ENCODE measurements at regions not wholly inside any gene's neighbourhood (a gene's known extent, or its start where the extent isn't known, plus 50 kb on each side); places are given as distances from the start of the nearest gene placed in this dataset.

GRCh38 chr2:66017763-66018162, 417.2 kb upstream of the MEIS1 start:
- Histone ChIP-seq H3K4me3 (no peak overlapping the region), H3K4me1 (no peaks in the 10 kb centered on the region), H3K27me3 (no peaks in the 10 kb centered on the region), H3K36me3 (ENCODE audit: low read depth, missing control alignments) (no peaks in the 10 kb centered on the region), H3K9me3 (no peaks in the 10 kb centered on the region), H3K27ac (no peak overlapping the region)
- no peak for DNase-seq
- 82 to 100% methylated on average over 2 of the region's 2 CpGs for WGBS, 2 donors
- intact Hi-C loops (cut with DNase I; ENCODE audit: low total_unique reads): no loop called here
- TF ChIP-seq CTCF (IDR thresholded peaks at IDR 0.05) (no peak), POLR2A (IDR thresholded peaks at IDR 0.05) (no peak)

DNA sequence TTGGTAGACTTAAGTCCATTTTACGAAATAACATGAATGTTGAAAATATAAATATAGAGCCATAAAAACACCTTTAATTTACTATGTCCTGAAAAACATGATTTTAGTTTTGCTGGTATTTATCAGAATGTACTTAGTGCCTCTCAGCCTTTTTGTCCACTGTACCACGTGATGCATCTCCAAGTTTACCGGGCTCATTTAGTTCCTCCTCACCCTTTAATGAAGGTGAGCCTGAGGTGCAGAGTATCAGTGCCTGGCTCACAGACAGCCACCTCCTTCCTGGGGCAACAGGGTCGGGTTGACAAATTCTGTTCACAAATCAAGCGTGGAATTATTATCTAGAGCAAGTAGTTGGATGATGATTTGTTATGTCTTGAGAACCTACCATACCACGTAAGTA, 420.5 kb upstream of the MEIS1 start:
- Histone ChIP-seq H3K4me3 (no peak overlapping the region), H3K4me1 (no peaks in the 10 kb centered on the region), H3K9me3 (no peaks in the 10 kb centered on the region), H3K27ac (no peak overlapping the region), H3K27me3 (no peaks in the 10 kb centered on the region), H3K36me3 (ENCODE audit: low read depth, missing control alignments) (no peaks in the 10 kb centered on the region)
- intact Hi-C loops (cut with DNase I; ENCODE audit: low total_unique reads): no loop called here
- TF ChIP-seq POLR2A (IDR thresholded peaks at IDR 0.05) (no peak), CTCF (IDR thresholded peaks at IDR 0.05) (no peak)
- DNase-seq: no peak
- 89% methylated on average over 6 of the region's 6 CpGs for WGBS, 2 donors

DNA sequence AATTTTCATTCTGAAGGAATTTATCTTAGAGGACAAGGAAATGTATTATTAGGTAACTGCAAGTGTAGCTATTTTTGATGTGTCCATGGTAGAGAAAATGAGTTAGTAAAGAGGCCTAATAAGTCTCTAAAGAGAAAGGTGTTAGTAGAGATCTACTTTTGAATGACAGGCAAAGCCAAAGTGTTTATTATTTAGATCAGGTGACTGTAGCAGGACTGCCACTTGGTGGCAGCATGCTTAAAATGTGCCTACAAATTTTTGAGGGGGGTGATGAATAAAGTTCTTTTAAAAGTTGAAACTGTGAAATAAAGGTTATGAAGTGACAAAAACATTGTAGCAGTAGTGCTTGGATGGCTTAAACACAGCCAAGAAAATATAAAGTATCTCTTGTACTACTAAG, 421.5 kb upstream of the MEIS1 start:
- no peaks in the 10 kb centered on the region for H3K27me3 ChIP-seq
- H3K27ac ChIP-seq: no peak overlapping the region
- H3K9me3 ChIP-seq: no peaks in the 10 kb centered on the region
- H3K4me3 ChIP-seq: no peak overlapping the region
- no peaks in the 10 kb centered on the region for H3K36me3 ChIP-seq (ENCODE audit: low read depth, missing control alignments)
- intact Hi-C loops (cut with DNase I; ENCODE audit: low total_unique reads): no loop called here
- DNase-seq: no peak
- no peaks in the 10 kb centered on the region for H3K4me1 ChIP-seq
- TF ChIP-seq POLR2A (IDR thresholded peaks at IDR 0.05) (no peak), CTCF (IDR thresholded peaks at IDR 0.05) (peak in 1 of 3 experiments; percentile 7)

GRCh38 chr2:66003931-66004330, 431.0 kb upstream of the MEIS1 start:
- no peak overlapping the region for H3K27ac ChIP-seq
- no peak overlapping the region for H3K4me3 ChIP-seq
- intact Hi-C loops (cut with DNase I; ENCODE audit: low total_unique reads): no loop called here
- no peak for TF ChIP-seq CTCF (IDR thresholded peaks at IDR 0.05)
- no peak for TF ChIP-seq POLR2A (IDR thresholded peaks at IDR 0.05)
- no peaks in the 10 kb centered on the region for H3K9me3 ChIP-seq
- no peaks in the 10 kb centered on the region for H3K36me3 ChIP-seq (ENCODE audit: low read depth, missing control alignments)
- H3K4me1 ChIP-seq: no peaks in the 10 kb centered on the region
- no peaks in the 10 kb centered on the region for H3K27me3 ChIP-seq
- no peak for DNase-seq

- Histone ChIP-seq H3K9me3 (no peaks in the 10 kb centered on the region), H3K36me3 (ENCODE audit: low read depth, missing control alignments) (no peaks in the 10 kb centered on the region), H3K27ac (no peak overlapping the region), H3K4me3 (no peak overlapping the region), H3K4me1 (no peaks in the 10 kb centered on the region), H3K27me3 (no peaks in the 10 kb centered on the region)
- intact Hi-C loops (cut with DNase I; ENCODE audit: low total_unique reads): no loop called here
- DNase-seq: no peak
- 58 to 63% methylated on average over 2 of the region's 2 CpGs for WGBS, 2 donors
- no peak for TF ChIP-seq POLR2A (IDR thresholded peaks at IDR 0.05)
- TF ChIP-seq CTCF (IDR thresholded peaks at IDR 0.05): no peak
Measured at GRCh38 chr2:66001538-66001937, 433.4 kb upstream of the MEIS1 start.
